GM12891 (cell line): ENCODE measurements at regions not wholly inside any gene's neighbourhood (a gene's known extent, or its start where the extent isn't known, plus 50 kb on each side); places are given as distances from the start of the nearest gene placed in this dataset.

Experiments used
- DNase-seq: peaks from one replicate; pipeline ENCODE4 v3.0.0; 2011; ENCODE audit warnings: low spot score; ENCODE audit not compliant: insufficient read length
- FAIRE-seq: peaks from 2 replicates; lab custom pipeline; 2011; peaks lifted over from hg19 to GRCh38; lab: Jason Lieb, UNC
- PAX5 ChIP-seq: IDR thresholded peaks from 2 replicates; pipeline ENCODE4 v1.6.1; 2011; ENCODE audit warnings: low read length, moderate library complexity, mild to moderate bottlenecking; ENCODE audit not compliant: insufficient read depth, severe bottlenecking
- POLR2A ChIP-seq: IDR thresholded peaks from 2 replicates; pipeline ENCODE4 v1.6.1; 2011; ENCODE audit warnings: low read depth, low read length, control low read depth
- POLR2AphosphoS5 ChIP-seq: IDR thresholded peaks from 2 replicates; pipeline ENCODE4 v1.6.1; 2011; ENCODE audit warnings: low read depth, low read length, control low read depth
- POU2F2 ChIP-seq: IDR thresholded peaks from 2 replicates; pipeline ENCODE4 v1.6.1; 2011; ENCODE audit warnings: low read depth, mild to moderate bottlenecking, control low read depth, low read length, moderate library complexity
- SPI1 ChIP-seq: IDR thresholded peaks from 2 replicates; pipeline ENCODE4 v1.6.1; 2011; ENCODE audit warnings: low read depth, low read length, control low read depth
- TAF1 ChIP-seq: IDR thresholded peaks from 2 replicates; pipeline ENCODE4 v1.6.1; 2011; ENCODE audit warnings: low read depth, low read length, control low read depth

GRCh38 chr3:80424951-80425350 lies 657.2 kb upstream of the ROBO1 start:
- TF ChIP-seq SPI1 = no peak
- no peak for TF ChIP-seq POLR2A
- TF ChIP-seq PAX5 = no peak
- no peak for TF ChIP-seq TAF1
- TF ChIP-seq POLR2AphosphoS5 = no peak
- no peak for TF ChIP-seq POU2F2
- DNase-seq (no peak), FAIRE-seq (no peak)

GRCh38 chr3:80408030-80408721 lies 640.4 kb upstream of the ROBO1 start:
- DNase-seq (no peak), FAIRE-seq (no peak)
- TF ChIP-seq POLR2A (no peak), POU2F2 (no peak), POLR2AphosphoS5 (no peak), TAF1 (no peak), PAX5 (no peak), SPI1 (no peak)

- FAIRE-seq = no peak
- TF ChIP-seq SPI1 (no peak), POLR2AphosphoS5 (no peak), POLR2A (no peak), PAX5 (no peak), POU2F2 (no peak), TAF1 (no peak)
- DNase-seq = no peak
These were observed 637.8 kb upstream of the ROBO1 start for GRCh38 chr3:80405618-80406017.

GRCh38 chr3:80395023-80395422 lies 627.2 kb upstream of the ROBO1 start:
- no peak for TF ChIP-seq PAX5
- TF ChIP-seq SPI1 = no peak
- no peak for TF ChIP-seq TAF1
- TF ChIP-seq POLR2A = no peak
- no peak for TF ChIP-seq POU2F2
- no peak for TF ChIP-seq POLR2AphosphoS5
- FAIRE-seq (no peak), DNase-seq (no peak)

- TF ChIP-seq TAF1 (no peak), POU2F2 (no peak), SPI1 (no peak), POLR2AphosphoS5 (no peak), PAX5 (no peak), POLR2A (no peak)
- DNase-seq = no peak
- no peak for FAIRE-seq
These were observed 623.8 kb upstream of the ROBO1 start for GRCh38 chr3:80391573-80391972.

- DNase-seq = no peak
- no peak for TF ChIP-seq POLR2A
- FAIRE-seq = no peak
These were observed 617.0 kb upstream of the ROBO1 start for GRCh38 chr3:80384811-80385210.

GRCh38 chr3:80374423-80374822 lies 606.6 kb upstream of the ROBO1 start:
- no peak for FAIRE-seq
- no peak for TF ChIP-seq POLR2A
- no peak for TF ChIP-seq POU2F2
- no peak for TF ChIP-seq SPI1
- no peak for TF ChIP-seq POLR2AphosphoS5
- no peak for TF ChIP-seq PAX5
- no peak for TF ChIP-seq TAF1
- no peak for DNase-seq

GRCh38 chr3:80368616-80369015 lies 600.8 kb upstream of the ROBO1 start:
- TF ChIP-seq POU2F2 = no peak
- TF ChIP-seq POLR2A = no peak
- no peak for TF ChIP-seq TAF1
- TF ChIP-seq POLR2AphosphoS5 = no peak
- TF ChIP-seq SPI1 = no peak
- no peak for TF ChIP-seq PAX5
- FAIRE-seq = no peak
- no peak for DNase-seq

- no peak for TF ChIP-seq POLR2A
- TF ChIP-seq PAX5 = no peak
- no peak for TF ChIP-seq POU2F2
- no peak for TF ChIP-seq TAF1
- TF ChIP-seq SPI1 = no peak
- no peak for TF ChIP-seq POLR2AphosphoS5
- DNase-seq (no peak), FAIRE-seq (no peak)
These were observed 599.2 kb upstream of the ROBO1 start for GRCh38 chr3:80366808-80367548.

GRCh38 chr3:80357761-80358160 lies 590.0 kb upstream of the ROBO1 start:
- no peak for TF ChIP-seq PAX5
- DNase-seq (no peak), FAIRE-seq (no peak)
